Posterior vena cava (tissue), 2 donors: ENCODE measurements at regions not wholly inside any gene's neighbourhood (a gene's known extent, or its start where the extent isn't known, plus 50 kb on each side); places are given as distances from the start of the nearest gene placed in this dataset.
"Not testable (repeated sequence)": the region's sequence is repeated elsewhere in the genome, so short reads cannot be mapped to it uniquely, and the experiment has no call there.

Experiments
- DNase-seq: peaks from one replicate; pipeline ENCODE4 v3.0.0-alpha.2; 2020; ENCODE audit warnings: low spot score
- intact Hi-C, 2 donors: fragments of 100-400 bp; cut with DNase I; formaldehyde crosslinking; loops; one replicate each; pipeline versions ENCODE4 v1.14.1 to v1.14.2; 2022 to 2023
- donor health status: DM: yes; HTN: yes; CAD: no.
- donor health status: DM: yes; HTN: yes; CAD: no.

- intact Hi-C loops, result no loop called here
These were observed 96.7 kb downstream of the PTPRS start for GRCh38 chr19:5243878-5244277.

DNA sequence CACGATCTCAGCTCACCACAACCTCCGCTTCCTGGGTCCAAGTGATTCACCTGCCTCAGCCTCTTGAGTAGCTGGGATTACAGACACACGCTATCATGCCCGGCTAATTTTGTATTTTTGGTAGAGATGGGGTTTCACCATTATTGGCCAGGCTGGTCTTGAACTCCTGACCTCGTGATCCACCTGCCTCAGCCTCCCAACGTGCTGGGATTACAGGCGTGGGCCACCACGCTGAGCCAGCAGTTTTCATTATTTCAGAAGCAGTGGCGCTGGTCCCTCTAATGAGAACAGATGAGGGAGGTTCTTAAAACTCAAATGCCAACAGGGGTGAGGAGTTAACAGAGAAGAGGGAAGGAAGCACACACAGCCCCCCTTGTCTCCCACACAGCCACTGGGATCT is 98.7 kb downstream of the PTPRS start:
- intact Hi-C loops, DNase-seq: not testable (repeated sequence)

More at GRCh38 chr19:5243878-5244277, 96.7 kb downstream of the PTPRS start:
- DNase-seq, result no peak

DNA sequence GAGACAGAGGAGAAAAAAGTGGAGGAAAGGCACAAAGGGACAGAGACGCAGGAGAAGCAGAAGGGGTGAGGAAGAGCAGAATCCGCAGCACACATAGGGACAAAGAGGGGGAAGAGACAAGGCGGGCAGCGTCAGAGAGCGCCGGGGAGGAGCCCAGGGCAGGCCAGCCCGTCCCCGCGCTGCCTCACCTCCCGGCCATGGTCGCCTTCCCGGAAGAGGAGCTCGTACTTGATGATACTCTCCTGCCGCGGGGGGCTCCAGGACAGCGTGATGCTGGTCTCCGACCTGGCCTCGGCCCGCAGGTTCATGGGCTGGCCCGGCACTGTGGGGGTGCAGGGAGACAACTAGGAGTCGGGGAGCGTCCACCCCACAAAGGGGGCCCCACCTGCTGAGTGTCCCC is 100.6 kb downstream of the PTPRS start:
- intact Hi-C loops, result no loop called here
- no peak for DNase-seq

- no peak for DNase-seq
- intact Hi-C loops, result no loop called here
These were observed 101.9 kb downstream of the PTPRS start for GRCh38 chr19:5238700-5239099.

GRCh38 chr19:5237939-5238480 is 102.6 kb downstream of the PTPRS start:
- DNase-seq, result no peak
- intact Hi-C loops, result no loop called here

DNA sequence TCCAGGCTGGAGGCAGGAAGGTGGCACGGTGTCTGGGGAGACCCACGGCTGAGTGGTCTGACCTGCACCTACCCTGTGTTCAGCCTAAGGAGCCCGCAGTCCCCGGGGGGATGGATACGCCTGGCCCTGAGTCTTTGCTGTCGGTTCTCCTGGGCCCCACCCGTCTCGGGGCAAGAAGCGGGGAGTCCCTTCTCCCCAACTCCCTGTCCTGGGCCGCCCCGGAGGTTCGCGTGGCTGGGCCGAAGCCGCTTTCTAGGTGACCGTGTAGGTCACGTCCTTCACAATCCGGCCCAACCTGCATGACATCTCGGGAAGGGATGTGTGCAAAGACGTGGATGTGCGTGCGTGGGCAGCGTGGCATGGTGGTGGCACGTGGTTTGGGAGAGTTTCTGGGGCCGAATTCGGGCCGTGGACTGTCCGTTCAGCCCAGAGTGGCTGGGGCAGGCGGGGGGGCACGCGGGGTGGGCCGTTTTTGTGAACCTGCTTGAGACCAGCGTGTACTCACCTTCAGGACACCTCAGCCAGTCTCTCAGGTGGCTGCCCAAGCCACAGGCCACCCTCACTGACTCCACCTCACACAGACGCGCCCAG is 103.3 kb downstream of the PTPRS start:
- no peak for DNase-seq
- intact Hi-C loops, result no loop called here

- intact Hi-C loops, result no loop called here
These were observed 105.0 kb downstream of the PTPRS start for GRCh38 chr19:5235458-5236219.

DNA sequence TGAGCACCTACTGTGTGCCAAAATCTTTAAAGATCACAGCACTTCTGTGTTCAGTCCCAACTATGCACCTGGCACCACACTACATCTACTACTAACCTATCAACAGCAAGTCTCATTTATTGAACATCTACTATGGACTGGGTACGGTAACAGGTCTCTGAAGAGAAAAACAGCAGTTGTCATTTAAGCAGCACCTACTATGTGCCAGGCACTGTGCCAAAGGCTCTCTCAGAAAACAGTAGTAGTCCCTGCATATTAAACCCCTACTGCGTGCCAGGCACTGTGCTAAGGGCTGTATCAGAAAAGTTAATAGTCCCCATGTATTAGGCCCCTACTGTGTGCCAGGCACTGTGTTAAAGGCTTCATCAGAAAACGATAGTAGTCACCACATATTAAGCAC is 106.2 kb downstream of the PTPRS start:
- DNase-seq, result no peak
- intact Hi-C loops, result no loop called here

More at GRCh38 chr19:5235458-5236219, 105.0 kb downstream of the PTPRS start:
- no peak for DNase-seq

DNA sequence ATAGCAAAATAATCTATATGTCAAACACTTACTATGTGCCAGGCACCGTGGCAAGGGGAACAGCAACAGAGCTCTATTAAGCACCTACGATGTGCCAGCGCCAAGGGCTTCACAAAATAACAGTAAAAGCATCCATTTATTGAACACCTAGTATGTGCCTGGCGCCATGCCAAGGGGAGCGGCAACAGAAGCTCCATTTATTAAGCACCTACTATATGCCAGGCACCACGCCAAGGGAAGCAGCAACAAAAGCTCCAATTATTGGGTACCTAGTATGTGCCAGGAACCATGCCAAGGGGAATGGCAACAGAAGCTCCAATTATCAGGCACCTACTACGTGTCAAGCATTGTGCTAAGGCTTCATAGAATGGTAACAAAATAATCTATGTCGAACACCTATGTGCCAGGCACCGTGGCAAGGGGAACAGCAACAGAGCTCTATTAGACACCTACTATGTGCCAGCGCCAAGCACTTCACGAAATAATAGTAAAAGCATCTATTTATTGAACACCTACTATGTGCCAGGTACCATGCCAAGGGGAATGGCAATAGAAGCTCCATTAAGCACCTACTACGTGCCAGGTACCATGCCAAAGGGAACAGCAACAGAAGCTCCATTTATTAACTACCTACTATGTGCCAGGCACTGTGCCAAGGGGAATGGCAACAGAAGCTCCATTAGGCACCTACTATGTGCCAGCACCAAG is 107.7 kb downstream of the PTPRS start:
- intact Hi-C loops, result no loop called here
- DNase-seq, result no peak

GRCh38 chr19:5231857-5232678 is 108.5 kb downstream of the PTPRS start:
- DNase-seq, result no peak
- intact Hi-C loops, result no loop called here

GRCh38 chr19:5230730-5231555 is 109.7 kb downstream of the PTPRS start:
- intact Hi-C loops, result no loop called here
- no peak for DNase-seq

DNA sequence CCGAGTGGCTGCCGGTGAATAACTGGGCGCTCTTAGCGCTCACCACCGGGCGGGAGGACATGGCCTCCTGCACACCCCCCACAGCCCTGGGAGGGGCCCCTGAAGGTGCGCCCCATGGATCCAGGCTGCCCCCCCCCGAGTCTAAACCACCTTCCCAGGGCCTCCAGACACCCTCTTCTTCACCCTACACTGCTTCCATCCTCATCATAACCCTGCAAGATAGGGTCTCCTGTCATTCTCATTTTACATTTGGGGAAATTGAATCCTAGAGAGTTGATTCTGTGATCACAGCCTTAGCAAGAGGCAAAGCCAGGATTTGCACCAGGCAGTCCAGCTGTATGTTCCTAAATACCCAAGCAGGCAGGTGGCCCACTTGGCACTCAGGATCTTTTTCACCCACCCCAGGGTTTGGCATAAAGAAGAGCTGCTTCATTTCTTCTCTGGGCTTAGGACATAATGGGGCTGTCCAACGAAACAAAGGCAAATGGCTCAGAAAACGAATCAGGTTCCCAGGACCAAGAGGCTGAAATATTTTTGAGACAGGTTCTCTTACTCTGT is 110.8 kb downstream of the PTPRS start:
- intact Hi-C loops, result no loop called here
- DNase-seq, result no peak

- intact Hi-C loops, result no loop called here
- DNase-seq, result no peak
These were observed 111.5 kb downstream of the PTPRS start for GRCh38 chr19:5228932-5229777.

- intact Hi-C loops, result no loop called here
- DNase-seq, result no peak
These were observed 112.1 kb downstream of the PTPRS start for GRCh38 chr19:5228490-5228889.

- intact Hi-C loops, result no loop called here
- no peak for DNase-seq
These were observed 114.9 kb downstream of the PTPRS start for GRCh38 chr19:5225486-5226345.

DNA sequence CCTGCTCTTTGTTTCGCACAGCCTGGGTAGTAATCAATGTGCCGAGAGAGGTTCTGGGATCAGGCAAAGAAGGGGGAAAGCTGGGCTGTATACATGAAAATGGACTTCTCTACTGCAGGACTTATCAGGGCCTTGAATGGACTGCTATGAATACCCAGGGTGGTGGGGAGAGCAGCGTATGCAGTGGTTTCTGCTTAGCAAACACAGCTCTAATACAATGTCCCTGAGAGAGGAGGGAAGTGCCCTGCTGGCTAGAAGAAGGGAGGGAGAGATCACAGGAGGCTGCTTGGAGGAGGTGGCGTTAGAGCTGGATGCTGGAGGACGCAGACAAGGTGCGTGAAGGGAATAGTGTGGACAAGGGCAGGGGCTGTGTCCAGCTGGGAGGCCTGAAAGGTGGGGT is 116.1 kb downstream of the PTPRS start:
- no peak for DNase-seq

More for the DNA sequence above, 116.1 kb downstream of the PTPRS start:
- intact Hi-C loops, result no loop called here
